HepG2 (cell line): ENCODE measurements at regions not wholly inside any gene's neighbourhood (a gene's known extent, or its start where the extent isn't known, plus 50 kb on each side); places are given as distances from the start of the nearest gene placed in this dataset.

Experiments used
- ATAC-seq: fragments of 200-7000 bp; cut with Tn5 transposase; 3 replicates; pipeline ENCODE4 v1.9.1; 2020; ENCODE audit warnings: mild to moderate bottlenecking, moderate library complexity
- BruUV-seq: library from RNA; stranded (reverse); fragments of 400-500 nt; replicated peaks from 2 replicates; lab custom pipeline; 2021; lab: Mats Ljungman, UMichigan
- CTCF ChIA-PET: fragments of 300-600 bp; formaldehyde crosslinking; extraction: SDS; loops from one replicate; lab custom pipeline; 2021; ENCODE audit warnings: low total read pairs, inconsistent platforms, low intra/inter-chr PET ratio; lab: Yijun Ruan, JAX
- POLR2A ChIA-PET: fragments of 350-600 bp; sonication (Branson Sonifier 250); formaldehyde crosslinking; loops from one replicate; lab custom pipeline; 2020; ENCODE audit warnings: antibody characterized with exemption, inconsistent platforms; lab: Yijun Ruan, JAX
- DNase-seq: peaks from one replicate; pipeline ENCODE4 v3.0.0-alpha.2; 2015; ENCODE audit warnings: low spot score
- FAIRE-seq: peaks from 3 replicates; lab custom pipeline; 2011; peaks lifted over from hg19 to GRCh38; lab: Jason Lieb, UNC
- H2AFZ ChIP-seq: one replicate; pipeline ENCODE4 v1.6.1; 2011; ENCODE audit warnings: low read length, inconsistent platforms
- H3K27ac ChIP-seq: fragments of 300-600 bp; 3 replicates; pipeline ENCODE4 v1.8.0; 2011; ENCODE audit warnings: mixed run types, mild to moderate bottlenecking, mixed read lengths, low read length, inconsistent platforms; ENCODE audit not compliant: insufficient read depth; ENCODE audit errors: extremely low read length
- H3K27me3 ChIP-seq, 2 experiments: fragments of 200-600 bp in 1 of 2; 2 replicates in 1 of 2; 3 replicates in 1 of 2; pipeline versions ENCODE4 v1.6.0 to v1.8.0; 2011; ENCODE audit warnings: low read length in 2 of 2, mild to moderate bottlenecking in 2 of 2, moderate library complexity in 2 of 2, inconsistent platforms in 1 of 2; ENCODE audit not compliant: insufficient read depth in 2 of 2, control insufficient read depth in 1 of 2
- H3K36me3 ChIP-seq, 2 experiments: fragments of 200-600 bp in 1 of 2; replicated peaks in 1 of 2; 2 replicates in 1 of 2; 3 replicates in 1 of 2; pipeline versions ENCODE4 v1.5.1 to v1.8.0; 2011; ENCODE audit warnings: low read length in 2 of 2, inconsistent platforms in 1 of 2; ENCODE audit not compliant: insufficient read depth in 2 of 2, control insufficient read depth in 1 of 2
- H3K4me1 ChIP-seq: 2 replicates; pipeline ENCODE4 v1.5.1; 2012; ENCODE audit warnings: low read length, inconsistent platforms; ENCODE audit not compliant: insufficient read depth
- H3K4me2 ChIP-seq: 2 replicates; pipeline ENCODE4 v1.6.0; 2011; ENCODE audit warnings: low read depth, low read length, inconsistent platforms
- H3K4me3 ChIP-seq, 3 experiments: fragments of 200-600 bp in 1 of 3; sonication (generic), shearing (Covaris generic) in 1 of 3; replicated peaks in 1 of 3; 2 replicates each; pipeline ENCODE4 v1.5.1; 2011 to 2016; ENCODE audit warnings: low read length in 3 of 3, inconsistent platforms in 2 of 3, low read depth in 2 of 3, mild to moderate bottlenecking in 2 of 3, control low read depth in 1 of 3, mixed read lengths in 1 of 3; ENCODE audit not compliant: insufficient read depth in 1 of 3
- H3K79me2 ChIP-seq: one replicate; pipeline ENCODE4 v1.6.1; 2011; ENCODE audit warnings: low read length, inconsistent platforms; ENCODE audit not compliant: insufficient read depth
- H3K9ac ChIP-seq: 2 replicates; pipeline ENCODE4 v1.6.0; 2011; ENCODE audit warnings: mild to moderate bottlenecking, low read depth, low read length, inconsistent platforms; ENCODE audit not compliant: insufficient read depth
- H3K9me3 ChIP-seq: 2 replicates; pipeline ENCODE4 v1.5.1; 2012; ENCODE audit warnings: mild to moderate bottlenecking, low read length
- H4K20me1 ChIP-seq: 2 replicates; pipeline ENCODE4 v1.6.0; 2011; ENCODE audit warnings: inconsistent platforms, mild to moderate bottlenecking, low read length, moderate library complexity; ENCODE audit not compliant: insufficient read depth
- FOXP4 ChIP-seq: sonication (generic); formaldehyde crosslinking; IDR thresholded peaks from 2 replicates; pipeline ENCODE4 v1.4.0; 2020; ENCODE audit warnings: missing genetic modification reagents
- GATAD2A ChIP-seq: IDR thresholded peaks from 2 replicates; pipeline ENCODE4 v1.6.1; 2016
- ISL2 ChIP-seq: sonication (generic); formaldehyde crosslinking; IDR thresholded peaks from 2 replicates; pipeline ENCODE4 v1.5.0; 2020; ENCODE audit warnings: missing genetic modification reagents
- KMT2B ChIP-seq: IDR thresholded peaks from 2 replicates; pipeline ENCODE4 v1.6.1; 2016; ENCODE audit warnings: missing genetic modification reagents, missing compliant biosample characterization
- LRRFIP1 ChIP-seq: sonication (generic); formaldehyde crosslinking; conservative IDR thresholded peaks from 2 replicates; pipeline ENCODE4 v1.4.0; 2020; ENCODE audit warnings: missing genetic modification reagents
- REPIN1 ChIP-seq: sonication (generic); formaldehyde crosslinking; IDR thresholded peaks from 2 replicates; pipeline ENCODE4 v1.8.0; 2022; ENCODE audit warnings: missing genetic modification reagents, low read depth, mild to moderate bottlenecking, borderline replicate concordance
- RFX1 ChIP-seq: fragments of 450-650 bp; IDR thresholded peaks from 2 replicates; pipeline ENCODE4 v1.6.1; 2017
- SNAPC2 ChIP-seq: sonication (generic); formaldehyde crosslinking; IDR thresholded peaks from 2 replicates; pipeline ENCODE4 v1.8.1; 2022; ENCODE audit warnings: mild to moderate bottlenecking, missing genetic modification reagents
- SPEN ChIP-seq: sonication (generic); formaldehyde crosslinking; IDR thresholded peaks from 2 replicates; pipeline ENCODE4 v1.5.1; 2020; ENCODE audit warnings: low read depth, mild to moderate bottlenecking, missing genetic modification reagents
- ZMAT3 ChIP-seq: sonication (generic); formaldehyde crosslinking; conservative IDR thresholded peaks from 2 replicates; pipeline ENCODE4 v1.7.0; 2021; ENCODE audit warnings: missing genetic modification reagents
- ZMYM4 ChIP-seq: sonication (generic); formaldehyde crosslinking; IDR thresholded peaks from 2 replicates; pipeline ENCODE4 v1.8.1; 2023; ENCODE audit warnings: mild to moderate bottlenecking, missing genetic modification reagents
- ZNF136 ChIP-seq: sonication (generic); formaldehyde crosslinking; IDR thresholded peaks from 2 replicates; pipeline ENCODE4 v1.8.1; 2022; ENCODE audit warnings: low read depth, mild to moderate bottlenecking, moderate library complexity, missing genetic modification reagents
- ZNF225 ChIP-seq: sonication (generic); formaldehyde crosslinking; IDR thresholded peaks from 2 replicates; pipeline ENCODE4 v1.4.0; 2020; ENCODE audit warnings: mild to moderate bottlenecking, missing genetic modification reagents
- ZNF30 ChIP-seq: sonication (generic); formaldehyde crosslinking; IDR thresholded peaks from 2 replicates; pipeline ENCODE4 v1.5.0; 2020; ENCODE audit warnings: mild to moderate bottlenecking, missing genetic modification reagents
- ZNF34 ChIP-seq: sonication (generic); formaldehyde crosslinking; IDR thresholded peaks from 2 replicates; pipeline ENCODE4 v1.4.0; 2020; ENCODE audit warnings: mild to moderate bottlenecking, missing genetic modification reagents, borderline replicate concordance
- ZNF460 ChIP-seq: sonication (generic); formaldehyde crosslinking; IDR thresholded peaks from 2 replicates; pipeline ENCODE4 v1.5.1; 2020; ENCODE audit warnings: missing genetic modification reagents, mild to moderate bottlenecking, borderline replicate concordance
- ZNF704 ChIP-seq: sonication (generic); formaldehyde crosslinking; IDR thresholded peaks from 2 replicates; pipeline ENCODE4 v1.8.1; 2023; ENCODE audit warnings: mild to moderate bottlenecking, inconsistent platforms, moderate library complexity, missing genetic modification reagents, borderline replicate concordance
- ZNF75D ChIP-seq: sonication (generic); formaldehyde crosslinking; IDR thresholded peaks from 2 replicates; pipeline ENCODE4 v1.8.1; 2023; ENCODE audit warnings: missing genetic modification reagents, mild to moderate bottlenecking, borderline replicate concordance
- ZSCAN31 ChIP-seq: sonication (generic); formaldehyde crosslinking; IDR thresholded peaks from 2 replicates; pipeline ENCODE4 v1.5.0; 2020; ENCODE audit warnings: low read depth, mild to moderate bottlenecking, missing genetic modification reagents
- ZSCAN9 ChIP-seq: IDR thresholded peaks from 2 replicates; pipeline ENCODE4 v1.6.1; 2016; ENCODE audit warnings: borderline replicate concordance
- WGBS: methylation state at CpG from one replicate; pipeline ENCODE4 v1.1.6; 2017; ENCODE audit warnings: low lambda C conversion rate; 5-methylcytosine and 5-hydroxymethylcytosine counted together
- in situ Hi-C: cut with HindIII; loops from 2 replicates; pipeline ENCODE4 v1.10.0; 2017; ENCODE audit warnings: low pct_unique_long_range_greater_than_20kb; ENCODE audit not compliant: extremely low pct_ligation_motif_present
- intact Hi-C: fragments of 100-400 bp; cut with micrococcal nuclease; formaldehyde crosslinking; loops from one replicate; pipeline ENCODE4 v1.10.0; 2022; ENCODE audit not compliant: unreplicated experiment

- TF ChIP-seq LRRFIP1, result no peak
- no peak for TF ChIP-seq ISL2 (CRISPR knock-in tag)
- no peak for TF ChIP-seq ZMYM4
- TF ChIP-seq ZNF34 (CRISPR knock-in tag), result no peak
Measured at GRCh38 chr2:148585696-148586095, 58.9 kb upstream of the EPC2 start (continued).

GRCh38 chr2:148586522-148587128 lies 57.9 kb upstream of the EPC2 start:
- CTCF ChIA-PET, result no interaction called here
- no peak for TF ChIP-seq ZNF75D (CRISPR knock-in tag)
- TF ChIP-seq GATAD2A (CRISPR knock-in tag), result no peak
- no peak for TF ChIP-seq RFX1
- TF ChIP-seq ZNF30, result no peak
- no peak for TF ChIP-seq ZNF460 (CRISPR knock-in tag)
- no peak for TF ChIP-seq SNAPC2 (CRISPR knock-in tag)
- no peak for TF ChIP-seq ZNF136 (CRISPR knock-in tag)
- no peak for TF ChIP-seq FOXP4 (CRISPR knock-in tag)
- TF ChIP-seq ZNF704 (CRISPR knock-in tag), result no peak
- TF ChIP-seq ZMAT3, result no peak
- no peak for TF ChIP-seq ZSCAN31 (CRISPR knock-in tag)
- TF ChIP-seq ZSCAN9 (CRISPR knock-in tag), result no peak
- no peak for TF ChIP-seq KMT2B
- TF ChIP-seq ZNF225 (CRISPR knock-in tag), result no peak
- no peak for TF ChIP-seq SPEN (CRISPR knock-in tag)
- TF ChIP-seq REPIN1 (CRISPR knock-in tag), result no peak

More at GRCh38 chr2:148586522-148587128, 57.9 kb upstream of the EPC2 start:
- Histone ChIP-seq H4K20me1 (no peaks in the 10 kb centered on the region), H3K9ac (no peak overlapping the region), H3K4me3 (no peak overlapping the region), H3K27ac (no peak overlapping the region), H3K4me1 (no peaks in the 10 kb centered on the region), H3K36me3 (no peaks in the 10 kb centered on the region), H2AFZ (no peak overlapping the region), H3K79me2 (no peaks in the 10 kb centered on the region), H3K4me2 (no peak overlapping the region), H3K27me3 (peaks cover 0 to 9% of the 10 kb centered on the region in 2 experiments; a peak in 2 of 5 replicates), H3K9me3 (no peaks in the 10 kb centered on the region)
- intact Hi-C loops (no loop called here), in situ Hi-C loops (no loop called here)
- 18% methylated on average over 4 of the region's 4 CpGs for WGBS
- no TSS peak for BruUV-seq
- POLR2A ChIA-PET, result no interaction called here
- ATAC-seq (no peak), FAIRE-seq (no peak), DNase-seq (no peak)
